Middle frontal gyrus (tissue), 1 donor: ENCODE measurements at regions not wholly inside any gene's neighbourhood (a gene's known extent, or its start where the extent isn't known, plus 50 kb on each side); places are given as distances from the start of the nearest gene placed in this dataset.

Experiments used
- DNase-seq: peaks from one replicate; pipeline ENCODE4 v3.0.0-alpha.2; 2015; ENCODE audit warnings: low spot score; ENCODE audit errors: extremely low spot score

GRCh38 chr6:53974941-53975340 is 136.3 kb upstream of the MLIP start:
- no peak for DNase-seq

- no peak for DNase-seq
Measured at GRCh38 chr6:53975941-53976615, 135.2 kb upstream of the MLIP start.

DNA sequence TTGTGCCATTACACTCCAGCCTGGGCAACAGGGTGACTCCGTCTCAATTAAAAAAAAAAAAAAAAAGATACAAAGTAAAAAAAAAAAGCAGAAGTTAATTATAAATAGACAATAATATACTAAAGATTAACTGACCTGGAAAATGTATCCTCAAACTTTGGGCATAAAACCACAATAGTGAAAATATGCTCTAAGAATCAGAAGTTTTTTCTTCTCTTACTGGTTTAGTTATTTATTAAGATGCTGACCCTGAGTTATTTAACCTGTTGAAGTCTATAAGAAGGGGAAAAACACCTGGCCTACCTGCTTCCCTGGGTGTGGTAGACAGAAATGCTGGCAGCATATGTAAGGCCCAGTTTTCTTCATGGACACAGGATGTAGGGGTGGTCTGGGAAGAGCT is 133.7 kb upstream of the MLIP start:
- no peak for DNase-seq

- no peak for DNase-seq
Measured at GRCh38 chr6:53979468-53980067, 131.7 kb upstream of the MLIP start.

GRCh38 chr6:53982366-53983050 is 128.7 kb upstream of the MLIP start:
- no peak for DNase-seq

GRCh38 chr6:53983301-53983700 is 127.9 kb upstream of the MLIP start:
- DNase-seq: no peak

DNA sequence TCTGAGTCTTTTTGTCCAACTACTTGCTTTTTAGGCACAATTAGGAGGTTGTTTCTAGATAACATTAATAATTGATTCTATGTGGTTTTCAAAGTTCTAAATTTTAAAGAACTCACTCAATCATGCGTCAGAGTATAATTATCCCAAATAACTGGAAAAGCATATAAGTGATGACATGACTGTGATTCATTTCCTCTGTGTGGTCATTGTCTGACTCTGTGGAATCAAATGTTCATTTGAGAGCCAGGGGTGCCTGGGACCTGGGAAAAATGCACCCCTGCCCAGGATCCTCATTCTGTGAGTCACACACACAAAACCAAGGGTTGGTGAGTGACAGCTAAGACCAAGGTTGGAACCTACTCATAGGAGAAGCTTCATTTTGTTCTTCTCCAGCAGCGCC is 127.1 kb upstream of the MLIP start:
- DNase-seq: no peak

DNA sequence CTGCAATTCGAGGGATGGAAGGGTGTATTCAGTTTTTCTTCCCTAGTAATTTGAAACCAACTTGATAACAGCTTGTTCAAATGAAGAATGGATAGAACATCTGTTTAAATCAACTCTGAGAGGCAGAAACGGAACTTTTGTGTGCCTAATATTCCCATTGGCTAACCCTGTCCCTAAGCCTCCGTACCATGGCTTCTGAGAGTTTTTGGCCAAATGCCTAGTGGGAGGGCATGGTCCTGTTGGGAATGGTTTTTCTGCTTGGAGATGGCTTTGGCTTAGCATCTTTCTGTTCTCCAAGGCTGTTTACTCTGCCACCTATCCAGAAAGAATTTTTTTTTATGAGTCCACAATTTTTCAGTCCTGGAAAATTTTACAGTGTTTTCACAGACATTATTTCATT is 126.7 kb upstream of the MLIP start:
- DNase-seq: no peak

- no peak for DNase-seq
Measured at GRCh38 chr6:53985366-53985765, 125.9 kb upstream of the MLIP start.

GRCh38 chr6:53986165-53986720 is 125.0 kb upstream of the MLIP start:
- DNase-seq: no peak

DNA sequence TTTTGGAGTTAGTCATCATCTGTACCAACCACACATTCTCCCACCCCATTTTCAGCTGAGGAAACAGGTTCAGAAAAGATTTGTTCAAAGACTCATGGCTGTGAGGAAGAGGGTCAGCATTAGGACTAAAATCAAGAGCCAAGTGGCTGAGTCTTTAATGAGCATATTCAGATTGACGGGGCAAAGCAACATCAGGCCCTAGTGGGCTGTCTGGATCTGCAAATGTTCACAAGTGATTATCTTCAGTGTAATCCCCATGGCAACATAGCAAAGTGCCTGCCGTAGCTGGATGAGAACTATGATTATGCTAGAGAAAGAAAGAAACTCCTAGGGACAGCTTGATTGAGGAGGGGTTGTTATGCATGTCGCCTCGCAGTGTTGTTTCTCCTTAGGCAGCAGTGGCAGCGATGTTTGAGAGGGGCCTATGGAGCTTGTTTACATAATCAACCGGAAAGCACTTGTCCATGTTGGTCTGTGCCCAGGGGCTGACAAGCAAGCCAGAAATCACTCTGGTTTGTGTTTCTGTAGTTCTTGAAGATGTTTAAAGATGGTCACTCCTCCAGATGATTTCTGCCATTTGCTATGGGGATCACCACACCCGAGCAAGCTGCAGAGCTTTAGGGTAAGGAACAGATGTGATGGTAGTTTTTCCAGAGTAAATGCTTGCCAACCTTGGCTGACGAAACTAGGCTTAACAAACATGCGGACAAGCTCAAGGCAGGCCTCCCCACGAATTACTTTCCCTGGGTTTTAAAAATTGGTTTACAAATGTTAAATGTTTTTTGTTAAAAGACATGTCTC is 124.3 kb upstream of the MLIP start:
- no peak for DNase-seq

- DNase-seq: no peak
Measured at GRCh38 chr6:53987522-53987888, 123.7 kb upstream of the MLIP start.

- no peak for DNase-seq
Measured at GRCh38 chr6:53989504-53989903, 121.7 kb upstream of the MLIP start.

DNA sequence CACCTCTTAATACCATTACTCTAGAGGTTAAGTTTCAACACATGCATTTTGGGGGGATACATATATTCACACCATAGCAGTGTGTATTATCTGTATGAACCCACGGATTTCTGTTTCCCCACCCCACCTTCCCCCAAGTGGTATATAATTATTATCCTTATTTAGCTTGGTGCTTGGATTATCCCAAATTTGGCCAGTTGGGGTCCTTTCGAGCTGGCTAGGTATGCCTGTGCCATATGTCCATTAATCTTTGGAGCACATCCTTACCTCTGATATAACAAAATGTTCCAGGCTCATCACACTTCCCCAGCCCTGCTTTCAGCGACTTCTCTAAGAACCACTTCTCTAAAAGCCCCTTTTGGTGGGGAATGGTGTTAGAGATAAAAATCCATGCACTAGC is 118.7 kb upstream of the MLIP start:
- DNase-seq: no peak

DNA sequence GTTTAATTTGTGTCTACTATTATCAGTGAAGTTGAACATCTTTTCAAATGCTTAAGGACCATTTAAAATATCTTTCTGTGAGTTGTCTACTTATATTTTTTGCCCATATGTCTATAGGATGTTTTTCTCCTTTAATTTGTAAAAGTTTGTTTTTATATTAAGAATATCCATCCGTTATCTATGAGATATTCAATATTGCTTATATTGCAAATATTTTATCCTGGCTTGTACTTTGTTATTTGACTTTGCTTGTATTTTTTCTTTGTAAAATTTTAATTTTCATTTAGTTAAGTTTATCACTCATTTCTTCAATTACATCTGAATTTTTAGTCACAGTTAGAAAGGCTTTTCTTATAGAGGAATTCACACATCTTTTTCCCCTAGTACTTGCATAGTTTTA is 117.0 kb upstream of the MLIP start:
- no peak for DNase-seq

DNA sequence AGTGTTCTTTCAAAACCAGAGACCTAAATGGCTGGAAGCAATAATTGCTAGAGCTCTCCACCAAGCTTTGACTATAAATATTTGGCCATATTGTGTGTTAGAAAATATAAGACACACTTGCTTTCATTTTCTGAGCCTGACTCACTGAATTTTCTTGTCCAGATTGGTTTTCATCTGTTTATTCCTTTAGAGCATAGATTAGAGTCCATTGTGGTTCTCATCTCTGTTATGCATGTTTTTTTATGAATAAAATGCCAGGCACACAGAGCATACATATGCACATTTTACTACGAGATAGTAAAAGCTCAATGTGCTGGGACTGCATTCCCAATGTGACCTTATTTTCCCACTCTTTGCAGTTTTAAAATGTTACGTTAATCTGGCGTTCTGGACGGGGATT is 115.3 kb upstream of the MLIP start:
- DNase-seq: no peak

- no peak for DNase-seq
Measured at GRCh38 chr6:53998303-53998702, 112.9 kb upstream of the MLIP start.

- no peak for DNase-seq
Measured at GRCh38 chr6:53999088-53999755, 112.0 kb upstream of the MLIP start.

DNA sequence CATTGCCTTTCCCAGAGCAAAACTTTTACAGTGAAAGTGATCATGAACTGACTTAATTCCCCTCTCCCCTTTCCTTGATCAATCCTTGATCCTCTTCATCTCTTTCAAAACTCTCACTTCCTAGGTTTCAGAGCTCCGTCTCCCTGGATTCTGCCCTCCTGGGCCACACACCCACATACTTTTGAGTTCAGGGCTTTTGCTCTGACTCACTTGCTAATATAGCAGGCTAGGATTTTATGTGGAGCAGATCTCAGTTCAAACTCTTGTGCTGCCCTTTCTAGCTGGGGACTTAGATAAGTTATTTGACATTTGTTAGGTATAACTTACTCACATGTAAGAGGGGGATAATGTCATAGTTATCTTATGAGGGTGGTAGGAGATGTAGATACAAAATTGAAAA is 109.1 kb upstream of the MLIP start:
- DNase-seq: no peak

DNA sequence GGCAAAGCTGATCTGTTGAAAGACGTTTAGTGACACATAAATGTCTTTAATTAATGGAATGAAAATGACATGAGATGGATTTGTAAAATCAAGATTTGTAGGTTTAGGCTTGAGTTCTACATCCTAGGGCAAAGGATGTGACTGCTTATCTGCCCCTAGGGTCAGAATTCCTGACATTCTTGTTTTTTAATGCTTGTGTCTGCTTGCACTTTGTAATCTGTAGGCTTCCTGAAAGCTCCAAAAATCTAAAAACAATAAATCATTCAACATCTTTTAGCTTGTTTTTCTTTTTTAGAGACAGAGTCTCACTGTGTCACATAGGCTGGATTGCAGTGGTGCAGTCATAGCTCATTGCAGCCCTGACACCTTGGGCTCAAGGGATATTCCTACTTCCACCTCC is 107.9 kb upstream of the MLIP start:
- no peak for DNase-seq

DNA sequence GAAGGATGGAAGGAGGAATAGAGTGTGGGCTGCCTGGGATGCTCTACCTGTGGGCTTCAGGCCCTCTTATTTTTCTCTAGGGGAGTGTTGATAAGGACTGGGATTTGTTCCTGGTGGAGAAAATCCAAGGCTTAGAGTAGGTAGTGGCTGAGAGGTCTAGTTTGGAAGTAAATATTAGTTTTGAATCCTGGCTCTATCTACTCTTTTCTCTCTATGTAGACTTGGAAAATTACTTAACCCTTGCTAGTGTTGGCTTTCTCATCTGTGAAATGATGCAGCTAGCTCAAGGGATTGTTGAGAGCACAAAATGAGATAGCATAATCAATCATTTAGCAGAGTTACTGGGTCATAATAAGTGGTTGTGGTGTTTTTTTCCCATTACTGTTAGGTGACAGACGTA is 102.7 kb upstream of the MLIP start:
- no peak for DNase-seq
